IMR-90 (cell line): ENCODE measurements at regions not wholly inside any gene's neighbourhood (a gene's known extent, or its start where the extent isn't known, plus 50 kb on each side); places are given as distances from the start of the nearest gene placed in this dataset.
A peak's percentile ranks its signal among the peaks of the same experiment; 100 is the strongest.

Source experiments
- ATAC-seq: fragments of 200-7000 bp; cut with Tn5 transposase; 2 replicates; pipeline ENCODE4 v1.9.1; 2020; ENCODE audit warnings: low read depth, mild to moderate bottlenecking, moderate library complexity
- BruUV-seq: library from RNA; stranded (reverse); fragments of 400-500 nt; replicated peaks from 2 replicates; lab custom pipeline; 2021; lab: Mats Ljungman, UMichigan
- CTCF ChIA-PET: fragments of 300-600 bp; formaldehyde crosslinking; extraction: SDS; loops from one replicate; lab custom pipeline; 2021; ENCODE audit warnings: antibody characterized with exemption; lab: Yijun Ruan, JAX
- POLR2A ChIA-PET: fragments of 300-600 bp; sonication (Branson Sonifier 250); formaldehyde crosslinking; loops from one replicate; lab custom pipeline; 2022; ENCODE audit warnings: antibody characterized with exemption; ENCODE audit not compliant: unreplicated experiment; lab: Charles Lee
- DNase-seq: peaks from one replicate; pipeline ENCODE4 v3.0.0; 2013
- H2AFZ ChIP-seq: replicated peaks from 2 replicates; pipeline ENCODE3; 2013; ENCODE audit warnings: low read length, mild to moderate bottlenecking; ENCODE audit not compliant: poor library complexity
- H2AK5ac ChIP-seq: 2 replicates; pipeline ENCODE4 v1.6.1; 2013; ENCODE audit warnings: low read depth, low read length, inconsistent platforms
- H2AK9ac ChIP-seq: replicated peaks from 2 replicates; pipeline ENCODE3; 2013; ENCODE audit warnings: mild to moderate bottlenecking, low read depth, low read length, moderate library complexity; ENCODE audit not compliant: poor library complexity
- H2BK120ac ChIP-seq: 2 replicates; pipeline ENCODE4 v1.6.1; 2013; ENCODE audit warnings: low read depth, low read length, inconsistent platforms
- H2BK15ac ChIP-seq: 3 replicates; pipeline ENCODE4 v1.6.1; 2013; ENCODE audit warnings: low read depth, low read length, inconsistent platforms
- H2BK20ac ChIP-seq: 2 replicates; pipeline ENCODE4 v1.6.1; 2013; ENCODE audit warnings: low read depth, mild to moderate bottlenecking, inconsistent platforms, low read length, moderate library complexity
- H2BK5ac ChIP-seq: 2 replicates; pipeline ENCODE4 v1.6.1; 2013; ENCODE audit warnings: mild to moderate bottlenecking, low read depth, low read length, inconsistent platforms; ENCODE audit not compliant: poor library complexity, severe bottlenecking
- H3K14ac ChIP-seq: replicated peaks from 2 replicates; pipeline ENCODE4 v1.6.1; 2013; ENCODE audit warnings: low read depth, low read length, inconsistent platforms
- H3K18ac ChIP-seq: 2 replicates; pipeline ENCODE4 v1.6.1; 2013; ENCODE audit warnings: low read depth, low read length, control low read depth
- H3K23ac ChIP-seq: 2 replicates; pipeline ENCODE4 v1.6.1; 2013; ENCODE audit warnings: low read depth, low read length, inconsistent platforms
- H3K27ac ChIP-seq: 2 replicates; pipeline ENCODE4 v1.5.1; 2013; ENCODE audit warnings: mild to moderate bottlenecking, control low read depth, low read length; ENCODE audit not compliant: insufficient read depth
- H3K27me3 ChIP-seq: 2 replicates; pipeline ENCODE4 v1.6.1; 2013; ENCODE audit warnings: low read length; ENCODE audit not compliant: control insufficient read depth, insufficient read depth
- H3K36me3 ChIP-seq: 2 replicates; pipeline ENCODE4 v1.6.1; 2013; ENCODE audit warnings: low read length, mixed read lengths; ENCODE audit not compliant: control insufficient read depth, insufficient read depth
- H3K4ac ChIP-seq: 2 replicates; pipeline ENCODE4 v1.6.1; 2013; ENCODE audit warnings: low read depth, low read length, inconsistent platforms
- H3K4me1 ChIP-seq: 2 replicates; pipeline ENCODE4 v1.6.1; 2013; ENCODE audit warnings: low read length, mixed read lengths; ENCODE audit not compliant: control insufficient read depth, insufficient read depth
- H3K4me2 ChIP-seq: 2 replicates; pipeline ENCODE4 v1.6.1; 2013; ENCODE audit warnings: low read depth, mild to moderate bottlenecking, control low read depth, low read length, moderate library complexity
- H3K4me3 ChIP-seq: 2 replicates; pipeline ENCODE4 v1.5.1; 2013; ENCODE audit warnings: low read depth, mild to moderate bottlenecking, control low read depth, low read length, moderate library complexity; ENCODE audit not compliant: insufficient read depth
- H3K56ac ChIP-seq: 2 replicates; pipeline ENCODE4 v1.6.1; 2013; ENCODE audit warnings: low read length, inconsistent platforms; ENCODE audit not compliant: insufficient read depth; ENCODE audit errors: extremely low read depth
- H3K79me1 ChIP-seq, 2 experiments: 2 replicates each; pipeline ENCODE4 v1.6.1; 2013; ENCODE audit warnings: low read length in 2 of 2, inconsistent platforms in 1 of 2, low read depth in 1 of 2
- H3K9ac ChIP-seq: 2 replicates; pipeline ENCODE4 v1.6.1; 2013; ENCODE audit warnings: low read depth, low read length, control low read depth
- H3K9me1 ChIP-seq: 2 replicates; pipeline ENCODE4 v1.6.1; 2013; ENCODE audit warnings: low read length, inconsistent platforms; ENCODE audit not compliant: insufficient read depth
- H3K9me3 ChIP-seq: 2 replicates; pipeline ENCODE4 v1.6.1; 2013; ENCODE audit warnings: low read length; ENCODE audit not compliant: control insufficient read depth, insufficient read depth
- H4K20me1 ChIP-seq: 2 replicates; pipeline ENCODE4 v1.6.1; 2013; ENCODE audit warnings: low read length, inconsistent platforms; ENCODE audit not compliant: insufficient read depth
- H4K5ac ChIP-seq: 2 replicates; pipeline ENCODE4 v1.6.1; 2013; ENCODE audit warnings: mild to moderate bottlenecking, low read depth, low read length, control low read depth
- H4K8ac ChIP-seq, 2 experiments: 2 replicates each; pipeline ENCODE4 v1.6.1; 2013; ENCODE audit warnings: low read depth in 2 of 2, low read length in 2 of 2, control low read depth in 1 of 2, inconsistent platforms in 1 of 2
- H4K91ac ChIP-seq: 2 replicates; pipeline ENCODE4 v1.6.1; 2013; ENCODE audit warnings: low read depth, low read length, inconsistent platforms; ENCODE audit not compliant: insufficient read depth
- BHLHE40 ChIP-seq: fragments of 150-350 bp; IDR thresholded peaks from 2 replicates; pipeline ENCODE4 v1.6.1; 2016; ENCODE audit warnings: mild to moderate bottlenecking, low read depth, low read length
- CEBPB ChIP-seq: IDR thresholded peaks from 2 replicates; pipeline ENCODE4 v1.6.1; 2012; ENCODE audit warnings: low read depth, low read length, improper control_type of control experiment
- CHD1 ChIP-seq: IDR thresholded peaks from 2 replicates; pipeline ENCODE4 v1.6.1; 2012; ENCODE audit warnings: low read depth, low read length, improper control_type of control experiment
- FOS ChIP-seq: fragments of 150-350 bp; IDR thresholded peaks from 2 replicates; pipeline ENCODE4 v1.6.1; 2016; ENCODE audit warnings: low read depth, low read length
- MAFK ChIP-seq: IDR thresholded peaks from 2 replicates; pipeline ENCODE4 v1.6.1; 2012; ENCODE audit warnings: low read depth, low read length, improper control_type of control experiment
- MAZ ChIP-seq: IDR thresholded peaks from 2 replicates; pipeline ENCODE4 v1.6.1; 2012; ENCODE audit warnings: low read depth, mild to moderate bottlenecking, low read length, improper control_type of control experiment, moderate library complexity, borderline replicate concordance
- MXI1 ChIP-seq: IDR thresholded peaks from 2 replicates; pipeline ENCODE4 v1.6.1; 2012; ENCODE audit warnings: low read depth, mild to moderate bottlenecking, low read length, moderate library complexity, borderline replicate concordance
- NFE2L2 ChIP-seq: fragments of 150-350 bp; IDR thresholded peaks from 2 replicates; pipeline ENCODE4 v1.6.1; 2016; ENCODE audit warnings: low read depth, mild to moderate bottlenecking, low read length
- RAD21 ChIP-seq: IDR thresholded peaks from 2 replicates; pipeline ENCODE4 v1.6.1; 2012; ENCODE audit warnings: low read length, improper control_type of control experiment
- RCOR1 ChIP-seq: IDR thresholded peaks from 2 replicates; pipeline ENCODE4 v1.6.1; 2012; ENCODE audit warnings: mild to moderate bottlenecking, low read length, improper control_type of control experiment; ENCODE audit not compliant: insufficient replicate concordance
- RFX5 ChIP-seq: IDR thresholded peaks from 2 replicates; pipeline ENCODE4 v1.8.0; 2012; ENCODE audit warnings: low read depth, mild to moderate bottlenecking, low read length, moderate library complexity
- SMC3 ChIP-seq: fragments of 150-350 bp; IDR thresholded peaks from 2 replicates; pipeline ENCODE4 v1.6.1; 2016; ENCODE audit warnings: low read depth, mild to moderate bottlenecking, antibody characterized with exemption, low read length, moderate library complexity
- dilution Hi-C: fragments of 300-500 bp; cut with HindIII; formaldehyde crosslinking; loops from one replicate; pipeline ENCODE4 v1.14.3; 2018; ENCODE audit warnings: low sequenced_read_pairs; ENCODE audit not compliant: unreplicated experiment
- in situ Hi-C: fragments of 300-500 bp; cut with MboI; formaldehyde crosslinking; loops from 3 replicates; pipeline ENCODE4 v1.14.3; 2019; ENCODE audit warnings: low sequenced_read_pairs, inconsistent platforms, mixed read lengths
- intact Hi-C: fragments of 100-400 bp; cut with micrococcal nuclease; formaldehyde crosslinking; loops from 2 replicates; pipeline ENCODE4 v1.10.0; 2022
- TF ChIP-seq, protein P1 (sequence below): fragments of 150-350 bp; IDR thresholded peaks from 2 replicates; pipeline ENCODE4 v1.6.1; 2016; ENCODE audit warnings: low read depth, mild to moderate bottlenecking, low read length, moderate library complexity, borderline replicate concordance
- TF ChIP-seq, protein P2 (sequence below): fragments of 150-350 bp; IDR thresholded peaks from 2 replicates; pipeline ENCODE4 v1.6.1; 2017; ENCODE audit warnings: mild to moderate bottlenecking, antibody characterized with exemption, low read length, low read depth
- TF ChIP-seq, protein P3 (sequence below): conservative IDR thresholded peaks from 2 replicates; pipeline ENCODE4 v1.5.1; 2012; ENCODE audit warnings: mild to moderate bottlenecking, low read depth, low read length, improper control_type of control experiment

DNA sequence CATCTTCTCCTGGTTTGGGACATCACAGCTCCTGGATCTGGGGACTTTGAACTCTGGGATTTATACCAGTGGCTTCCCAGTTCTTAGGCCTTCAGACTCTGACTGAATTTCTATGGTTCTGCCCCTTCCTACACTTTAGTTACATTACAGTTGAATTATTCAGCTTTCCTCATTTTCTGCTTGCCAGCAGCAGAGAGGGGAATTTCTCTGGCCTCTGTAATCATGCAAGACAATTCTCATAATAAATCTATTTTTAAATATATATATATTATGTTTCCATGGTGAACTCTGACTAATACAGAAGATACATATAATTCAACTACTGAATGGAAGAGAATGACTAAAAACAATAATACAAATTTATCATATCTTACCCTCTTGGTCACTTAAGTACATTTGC, 1478.6 kb upstream of the ACVR2A start:
- dilution Hi-C loops = no loop called here
- Histone ChIP-seq H4K20me1 (no peaks in the 10 kb centered on the region), H2BK20ac (no peak overlapping the region), H3K4me2 (no peak overlapping the region), H4K5ac (no peak overlapping the region), H4K91ac (no peak overlapping the region), H2AK9ac (no peak overlapping the region), H3K27me3 (no peaks in the 10 kb centered on the region), H3K9me3 (no peaks in the 10 kb centered on the region), H3K27ac (no peak overlapping the region), H3K4me3 (no peak overlapping the region), H2BK15ac (no peak overlapping the region), H3K23ac (no peak overlapping the region), H2AFZ (no peak overlapping the region), H3K4ac (no peak overlapping the region), H3K79me1 (no peaks in the 10 kb centered on the region), H3K9me1 (no peaks in the 10 kb centered on the region), H3K9ac (no peak overlapping the region), H2BK5ac (no peak overlapping the region), H3K18ac (no peak overlapping the region), H3K36me3 (no peaks in the 10 kb centered on the region), H3K14ac (no peak overlapping the region), H2BK120ac (no peak overlapping the region), H3K4me1 (0 out of 2 replicates have a peak, but pooled peaks cover 2% of the 10 kb centered on the region), H2AK5ac (no peak overlapping the region), H4K8ac (no peak overlapping the region), H3K56ac (no peak overlapping the region)
- ChIA-PET CTCF (no interaction called here), POLR2A (no interaction called here)
- ATAC-seq = no peak
- no TSS peak for BruUV-seq
- intact Hi-C loops = no loop called here
- in situ Hi-C loops = no loop called here
- DNase-seq = peak; percentile 57
- TF ChIP-seq MAZ (no peak), CHD1 (no peak), CEBPB (no peak), BHLHE40 (no peak), RFX5 (no peak), RCOR1 (no peak), FOS (no peak), SMC3 (no peak), MXI1 (no peak), NFE2L2 (no peak), RAD21 (no peak), MAFK (no peak)
- TF ChIP-seq, protein P1, sequence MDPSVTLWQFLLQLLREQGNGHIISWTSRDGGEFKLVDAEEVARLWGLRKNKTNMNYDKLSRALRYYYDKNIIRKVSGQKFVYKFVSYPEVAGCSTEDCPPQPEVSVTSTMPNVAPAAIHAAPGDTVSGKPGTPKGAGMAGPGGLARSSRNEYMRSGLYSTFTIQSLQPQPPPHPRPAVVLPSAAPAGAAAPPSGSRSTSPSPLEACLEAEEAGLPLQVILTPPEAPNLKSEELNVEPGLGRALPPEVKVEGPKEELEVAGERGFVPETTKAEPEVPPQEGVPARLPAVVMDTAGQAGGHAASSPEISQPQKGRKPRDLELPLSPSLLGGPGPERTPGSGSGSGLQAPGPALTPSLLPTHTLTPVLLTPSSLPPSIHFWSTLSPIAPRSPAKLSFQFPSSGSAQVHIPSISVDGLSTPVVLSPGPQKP = no peak
- TF ChIP-seq, protein P2, sequence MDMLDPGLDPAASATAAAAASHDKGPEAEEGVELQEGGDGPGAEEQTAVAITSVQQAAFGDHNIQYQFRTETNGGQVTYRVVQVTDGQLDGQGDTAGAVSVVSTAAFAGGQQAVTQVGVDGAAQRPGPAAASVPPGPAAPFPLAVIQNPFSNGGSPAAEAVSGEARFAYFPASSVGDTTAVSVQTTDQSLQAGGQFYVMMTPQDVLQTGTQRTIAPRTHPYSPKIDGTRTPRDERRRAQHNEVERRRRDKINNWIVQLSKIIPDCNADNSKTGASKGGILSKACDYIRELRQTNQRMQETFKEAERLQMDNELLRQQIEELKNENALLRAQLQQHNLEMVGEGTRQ = no peak
- TF ChIP-seq, protein P3, sequence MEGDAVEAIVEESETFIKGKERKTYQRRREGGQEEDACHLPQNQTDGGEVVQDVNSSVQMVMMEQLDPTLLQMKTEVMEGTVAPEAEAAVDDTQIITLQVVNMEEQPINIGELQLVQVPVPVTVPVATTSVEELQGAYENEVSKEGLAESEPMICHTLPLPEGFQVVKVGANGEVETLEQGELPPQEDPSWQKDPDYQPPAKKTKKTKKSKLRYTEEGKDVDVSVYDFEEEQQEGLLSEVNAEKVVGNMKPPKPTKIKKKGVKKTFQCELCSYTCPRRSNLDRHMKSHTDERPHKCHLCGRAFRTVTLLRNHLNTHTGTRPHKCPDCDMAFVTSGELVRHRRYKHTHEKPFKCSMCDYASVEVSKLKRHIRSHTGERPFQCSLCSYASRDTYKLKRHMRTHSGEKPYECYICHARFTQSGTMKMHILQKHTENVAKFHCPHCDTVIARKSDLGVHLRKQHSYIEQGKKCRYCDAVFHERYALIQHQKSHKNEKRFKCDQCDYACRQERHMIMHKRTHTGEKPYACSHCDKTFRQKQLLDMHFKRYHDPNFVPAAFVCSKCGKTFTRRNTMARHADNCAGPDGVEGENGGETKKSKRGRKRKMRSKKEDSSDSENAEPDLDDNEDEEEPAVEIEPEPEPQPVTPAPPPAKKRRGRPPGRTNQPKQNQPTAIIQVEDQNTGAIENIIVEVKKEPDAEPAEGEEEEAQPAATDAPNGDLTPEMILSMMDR = no peak
